HG03342 (cell line): ENCODE measurements at regions not wholly inside any gene's neighbourhood (a gene's known extent, or its start where the extent isn't known, plus 50 kb on each side); places are given as distances from the start of the nearest gene placed in this dataset.
"Not testable (repeated sequence)": the region's sequence is repeated elsewhere in the genome, so short reads cannot be mapped to it uniquely, and the experiment has no call there.

Source experiments
- ATAC-seq: cut with Tn5 transposase; IDR thresholded peaks from one replicate; pipeline ENCODE4 v1.9.1; 2021; ENCODE audit warnings: mild to moderate bottlenecking, moderate library complexity; ENCODE audit not compliant: unreplicated experiment

DNA sequence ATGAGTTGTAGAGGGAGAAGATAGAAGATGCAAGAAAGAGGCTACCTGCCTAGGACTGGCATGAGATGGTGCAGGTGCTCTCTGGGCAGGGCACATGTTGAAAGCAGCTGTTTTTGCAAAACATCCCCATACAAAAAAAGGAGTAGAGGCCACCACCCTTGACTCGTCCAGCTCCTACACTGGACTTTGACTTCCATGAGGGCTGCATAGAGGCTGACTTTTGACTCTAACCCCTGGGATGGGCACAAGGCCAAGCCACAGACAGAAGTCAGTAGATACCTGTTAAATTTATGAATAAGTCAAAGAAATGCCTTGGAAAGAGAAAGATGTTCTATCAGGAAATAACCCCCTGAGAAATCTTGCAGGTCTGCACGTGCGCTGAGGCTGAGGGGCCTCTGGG is 1139.1 kb upstream of the TMEM132C start:
- ATAC-seq, result no peak

DNA sequence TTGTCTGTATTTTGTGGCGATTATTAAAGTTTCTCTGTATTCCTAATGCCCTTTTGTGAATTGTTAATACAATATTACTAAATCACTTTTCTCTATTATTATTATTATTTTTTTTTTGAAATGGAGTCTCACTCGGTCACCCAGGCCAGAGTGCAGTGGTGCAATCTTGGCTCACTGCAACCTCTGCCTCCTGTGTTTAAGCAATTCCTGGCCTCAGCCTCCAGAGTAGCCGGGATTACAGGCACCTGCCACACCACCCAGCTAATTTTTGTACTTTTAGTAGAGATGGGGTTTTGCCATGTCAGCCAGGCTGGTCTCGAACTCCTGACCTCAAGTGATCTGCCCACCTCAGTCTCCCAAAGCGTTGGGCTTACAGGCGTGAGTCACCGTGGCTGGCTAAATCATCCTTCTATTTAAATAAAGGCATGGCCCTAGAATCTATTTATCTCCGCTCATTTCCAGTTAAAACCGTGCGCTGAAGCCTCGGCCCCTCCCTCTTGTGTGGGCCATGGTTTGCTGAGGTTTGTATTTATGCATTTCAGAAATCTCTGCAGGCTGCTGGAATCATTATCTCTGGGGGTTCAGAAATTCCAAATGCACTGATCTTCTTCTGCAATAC is 1136.4 kb upstream of the TMEM132C start:
- no peak for ATAC-seq

DNA sequence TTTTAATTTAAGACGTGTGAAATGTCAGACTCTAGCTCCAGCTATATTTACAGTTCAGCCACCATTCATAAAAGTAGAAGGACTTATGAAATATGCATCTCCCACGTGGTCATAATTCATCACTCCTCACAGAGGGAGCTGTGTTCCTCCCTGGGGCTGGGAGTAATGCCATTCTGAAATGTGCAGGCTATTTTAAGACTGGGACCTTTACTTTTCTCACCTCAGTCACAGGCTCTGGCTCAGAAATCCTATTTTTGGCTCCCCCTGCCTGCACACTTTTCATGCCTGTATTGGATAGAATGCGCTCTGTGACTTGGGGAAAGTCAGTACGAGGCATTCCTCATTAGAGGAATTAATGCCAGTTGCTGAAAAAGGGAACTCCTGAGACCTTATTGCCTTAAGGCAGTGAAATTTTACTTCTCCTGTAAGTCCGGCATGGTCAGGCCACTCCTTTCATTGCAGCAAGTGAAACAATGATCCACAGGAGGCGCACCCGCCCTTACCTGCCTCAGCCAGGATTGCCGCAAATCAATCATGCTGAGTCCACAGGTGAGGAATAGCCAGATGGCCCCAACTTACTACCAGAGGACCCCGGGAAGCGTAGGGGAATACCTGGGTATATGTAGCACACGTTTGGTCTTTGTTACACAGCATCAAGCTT is 1133.2 kb upstream of the TMEM132C start:
- ATAC-seq, result no peak

DNA sequence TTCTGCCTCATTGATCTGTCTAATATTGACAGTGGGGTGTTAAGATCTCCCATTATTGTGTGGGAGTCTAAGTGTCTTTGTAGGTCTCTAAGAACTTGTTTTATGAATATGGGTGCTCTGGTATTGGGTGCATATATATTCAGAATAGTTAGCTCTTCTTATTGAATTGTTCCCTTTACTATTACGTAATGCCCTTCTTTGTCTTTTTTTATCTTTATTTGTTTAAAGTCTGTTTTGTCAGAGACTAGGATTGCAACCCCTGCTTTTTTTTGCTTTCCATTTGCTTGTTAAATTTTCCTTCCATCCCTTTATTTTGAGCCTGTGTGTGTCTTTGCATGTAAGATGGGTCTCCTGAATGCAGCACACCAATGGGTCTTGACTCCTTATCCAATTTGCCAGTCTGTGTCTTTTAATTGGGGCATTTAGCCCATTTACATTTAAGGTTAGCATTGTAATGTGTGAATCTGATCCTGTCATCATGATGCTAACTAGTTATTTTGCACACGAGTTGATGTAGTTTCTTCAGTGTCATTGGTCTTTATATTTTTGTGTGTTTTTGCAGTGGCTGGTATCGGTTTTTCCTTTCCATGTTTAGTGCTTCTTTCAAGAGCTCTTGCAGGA is 1126.0 kb upstream of the TMEM132C start:
- ATAC-seq, result not testable (repeated sequence)

DNA sequence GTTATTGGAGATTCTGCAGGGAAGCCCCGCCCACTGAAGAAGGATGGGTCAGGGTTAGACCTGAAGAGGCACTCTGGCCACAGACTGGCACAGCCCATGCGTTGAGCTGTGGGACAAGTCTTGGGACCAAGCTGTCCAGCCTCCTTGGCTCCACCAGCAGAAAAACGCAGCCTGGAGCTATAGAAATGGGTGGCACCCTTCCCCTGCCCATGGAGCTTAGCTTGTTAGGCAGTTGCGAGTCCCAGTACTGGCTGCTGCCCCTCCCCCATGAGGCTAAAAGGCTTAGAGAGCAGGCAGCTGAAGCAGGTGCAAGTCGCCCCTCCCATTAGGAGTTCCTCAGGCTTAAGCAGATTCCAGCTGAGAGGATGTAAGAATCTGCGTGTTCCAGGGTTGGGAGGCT is 1124.0 kb upstream of the TMEM132C start:
- no peak for ATAC-seq

DNA sequence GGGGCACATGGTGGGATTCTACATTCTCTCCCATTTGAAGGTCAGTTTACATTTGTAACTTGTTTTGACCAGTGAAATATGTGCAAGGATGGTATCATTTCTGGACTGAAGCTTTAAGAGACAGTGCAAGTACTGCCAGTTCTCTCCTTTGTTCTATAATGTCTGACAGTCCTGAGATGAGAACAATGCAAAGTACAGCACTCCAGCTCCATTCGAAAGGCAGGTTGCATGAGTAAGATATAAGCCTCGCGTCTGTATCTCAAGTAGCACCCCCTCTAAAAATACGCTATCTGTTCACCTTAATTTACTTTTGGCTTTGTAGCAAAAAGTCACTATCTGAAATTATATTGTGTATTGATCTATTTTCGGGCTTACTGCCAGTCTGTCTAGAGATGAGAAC is 1122.2 kb upstream of the TMEM132C start:
- no peak for ATAC-seq

DNA sequence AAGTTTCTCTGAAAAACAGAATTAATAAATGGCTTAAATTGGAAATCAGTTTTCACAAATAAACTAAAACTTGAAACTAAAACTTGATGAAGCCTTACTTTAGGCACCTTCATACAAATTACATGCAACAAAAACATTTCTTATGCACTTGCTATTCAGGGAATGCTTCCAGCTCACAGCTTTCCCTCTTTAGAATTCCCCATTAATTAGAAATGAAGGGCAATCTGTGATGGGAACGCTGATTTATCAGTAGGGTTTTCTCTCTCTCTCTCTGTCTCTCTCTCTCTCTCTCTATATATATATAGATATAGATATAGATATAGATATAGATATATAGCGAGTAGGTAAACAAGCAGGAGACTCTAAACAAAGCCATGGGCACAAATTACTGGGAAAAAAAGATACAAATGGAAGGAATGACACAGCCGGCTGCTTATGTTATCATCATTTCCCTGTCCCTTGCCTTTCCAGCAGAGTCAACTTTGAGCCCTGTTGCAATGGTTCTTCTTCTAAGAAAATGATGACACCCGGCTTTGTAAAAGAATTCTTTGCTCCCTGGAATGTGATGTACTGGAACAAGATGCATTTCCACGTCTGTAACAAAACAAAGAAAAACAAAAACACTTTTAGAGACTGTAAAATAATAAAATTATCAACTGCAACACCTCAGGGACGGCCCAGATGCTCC is 1121.6 kb upstream of the TMEM132C start:
- no peak for ATAC-seq

DNA sequence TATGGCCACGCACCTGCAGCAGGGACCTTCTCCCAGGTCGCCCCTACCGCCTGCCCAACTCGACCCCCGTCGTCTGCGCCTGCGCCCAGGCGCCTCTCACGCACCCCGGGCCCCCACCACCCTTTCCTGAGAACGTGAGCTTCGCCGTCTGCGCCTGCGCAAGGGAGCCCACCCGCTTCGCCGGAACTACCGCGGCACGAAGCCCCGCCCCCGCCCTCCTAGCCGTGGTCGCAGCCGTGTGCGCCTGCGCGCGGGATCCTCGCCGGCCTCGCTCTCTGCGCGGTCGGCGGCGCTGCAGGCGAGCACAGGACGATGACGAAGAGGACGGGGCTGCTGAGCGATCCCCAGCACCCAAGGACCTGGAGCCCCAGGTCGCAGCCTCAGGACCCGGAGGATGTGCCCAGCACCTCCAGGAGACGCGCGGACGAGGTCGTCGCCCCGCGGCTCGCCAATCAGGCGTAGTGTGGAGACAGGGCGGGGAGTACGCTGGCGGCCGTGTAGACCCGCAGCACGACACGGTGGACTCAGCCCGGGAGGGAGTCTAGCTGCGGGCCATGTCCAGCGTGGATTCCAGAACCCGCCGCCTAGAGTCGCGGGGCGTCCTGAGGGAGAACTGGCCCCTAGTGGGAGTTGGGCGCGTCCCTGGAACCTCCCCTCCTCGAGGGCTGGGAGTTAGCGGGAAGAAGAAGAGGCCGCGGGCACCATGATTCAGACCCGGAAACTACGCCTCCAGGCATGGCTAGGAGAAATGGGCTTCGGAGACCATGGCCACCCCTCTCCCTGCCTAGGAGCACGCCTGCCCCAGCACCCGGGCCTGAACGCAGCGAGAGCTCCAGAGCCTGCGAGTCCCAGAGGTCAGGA is 1120.8 kb upstream of the TMEM132C start:
- ATAC-seq, result no peak

DNA sequence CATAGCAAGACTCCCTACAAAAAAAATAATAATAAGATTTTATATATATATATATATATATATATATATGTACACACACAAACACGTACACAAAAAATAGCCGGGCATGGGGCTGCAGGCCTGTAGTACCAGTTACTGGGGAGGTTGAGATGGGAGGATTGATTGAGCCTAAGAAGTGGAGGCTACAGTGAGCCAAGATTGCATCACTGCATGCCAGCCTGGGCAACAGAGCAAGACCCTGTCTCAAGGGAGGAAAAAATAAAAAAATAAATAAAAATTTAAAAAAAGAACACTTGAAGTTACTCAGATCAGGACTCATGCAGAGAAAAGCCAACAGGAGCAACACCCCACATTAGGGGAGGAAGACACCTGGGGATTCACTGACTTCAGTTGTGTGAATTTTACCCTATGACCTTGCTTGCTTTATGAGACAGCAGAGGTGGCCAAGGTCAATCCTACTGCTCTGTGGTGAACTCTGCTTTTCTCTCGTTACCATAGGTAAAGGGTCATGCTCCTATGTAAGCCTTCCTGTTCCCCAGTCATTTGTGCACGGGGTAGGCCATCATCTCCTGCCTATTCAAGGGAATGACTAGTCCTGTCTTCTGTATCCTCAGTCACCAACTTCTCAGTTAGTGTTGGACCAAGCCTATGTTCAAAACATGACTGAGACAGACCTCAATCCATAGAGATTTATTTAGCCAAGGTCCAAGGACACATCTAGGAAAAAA is 1119.8 kb upstream of the TMEM132C start:
- no peak for ATAC-seq

DNA sequence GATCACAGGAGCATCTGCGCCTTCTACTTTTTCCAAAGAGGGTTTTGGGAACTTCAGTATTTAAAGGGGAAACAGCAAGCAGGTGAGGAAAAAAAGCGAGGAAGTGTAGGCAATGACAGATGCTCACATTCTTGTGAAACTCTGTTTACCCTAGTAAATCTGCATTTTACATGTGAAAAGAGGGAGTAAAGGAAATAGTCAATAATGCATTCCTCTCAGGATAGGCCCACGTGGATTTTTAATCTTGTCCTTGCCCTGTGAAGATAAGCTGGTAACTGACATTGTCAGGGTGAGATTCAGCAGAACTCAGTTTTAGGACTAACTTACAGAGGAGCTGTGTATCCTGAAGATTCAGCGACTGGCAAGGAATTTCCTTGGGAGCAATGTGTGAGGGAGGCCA is 1119.2 kb upstream of the TMEM132C start:
- no peak for ATAC-seq

DNA sequence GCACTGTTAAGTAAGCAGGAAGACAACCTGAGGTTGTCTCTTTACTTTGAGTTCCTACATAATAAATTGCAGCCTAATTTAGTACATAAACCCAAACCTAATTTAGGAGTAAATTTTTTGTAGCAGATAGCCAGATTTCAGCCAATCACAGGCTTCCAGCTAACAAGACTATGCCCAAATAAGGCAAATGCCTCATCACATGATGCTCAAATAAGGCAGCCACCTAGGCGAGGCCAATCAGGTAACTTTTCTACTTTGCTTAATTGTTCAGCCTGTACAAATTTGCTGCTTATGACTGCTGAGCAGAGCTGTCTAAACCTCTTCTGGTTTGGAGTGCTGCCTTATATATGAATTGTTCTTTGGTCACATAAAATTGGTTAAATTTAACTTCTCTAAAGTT is 1118.7 kb upstream of the TMEM132C start:
- ATAC-seq, result no peak

DNA sequence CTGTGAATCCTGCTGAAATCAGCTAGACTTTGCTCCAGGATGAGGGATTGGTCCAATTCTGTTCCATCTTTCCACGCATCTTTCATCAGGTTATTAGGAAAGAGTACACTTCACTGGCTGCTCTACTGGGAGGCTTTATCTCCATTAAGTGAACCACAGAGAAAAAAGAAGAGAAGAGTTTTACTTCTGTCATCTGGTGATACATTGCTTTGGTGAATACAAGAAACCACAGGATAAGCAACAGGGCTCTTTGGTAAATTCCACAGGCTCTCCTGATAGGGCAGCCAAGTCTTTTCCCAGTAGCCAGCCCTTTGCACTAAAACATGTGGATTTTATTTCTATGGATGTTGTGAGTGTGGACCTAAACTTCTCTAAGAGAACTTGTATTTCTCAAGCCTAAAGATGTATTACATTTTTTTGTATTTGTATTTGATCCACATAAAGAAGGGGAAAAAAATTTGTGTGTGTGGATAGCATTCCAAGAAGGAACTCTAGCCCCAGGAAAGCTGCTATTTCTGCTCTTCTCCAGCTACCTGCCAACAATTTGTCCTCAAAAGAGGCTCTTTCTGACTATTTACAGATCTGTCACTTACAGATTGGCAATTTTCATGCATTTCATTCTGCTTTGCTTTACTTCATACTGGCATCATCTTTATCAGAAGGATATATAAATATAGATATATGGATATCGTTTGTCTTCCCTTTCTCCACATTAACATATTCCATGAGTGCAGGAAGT is 1117.6 kb upstream of the TMEM132C start:
- no peak for ATAC-seq

DNA sequence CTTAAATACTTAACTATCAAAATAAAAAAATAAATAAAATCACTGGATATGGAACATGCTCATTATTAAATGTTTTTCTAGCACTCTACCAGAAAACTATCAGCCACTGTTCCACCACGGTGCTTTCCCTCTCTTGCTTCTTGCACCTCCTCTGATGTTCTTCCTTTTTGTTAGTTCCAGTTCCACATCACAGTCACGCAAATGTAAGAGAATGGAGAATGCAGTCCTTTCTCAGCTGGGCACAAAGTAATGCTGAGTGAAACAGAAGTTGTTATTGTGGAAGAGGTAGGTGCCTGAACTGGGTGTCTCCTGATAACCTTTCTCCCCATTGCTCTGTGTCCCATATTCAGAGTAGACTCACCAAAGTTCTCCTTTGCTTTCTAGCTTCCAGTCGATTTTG is 1116.9 kb upstream of the TMEM132C start:
- ATAC-seq, result no peak

DNA sequence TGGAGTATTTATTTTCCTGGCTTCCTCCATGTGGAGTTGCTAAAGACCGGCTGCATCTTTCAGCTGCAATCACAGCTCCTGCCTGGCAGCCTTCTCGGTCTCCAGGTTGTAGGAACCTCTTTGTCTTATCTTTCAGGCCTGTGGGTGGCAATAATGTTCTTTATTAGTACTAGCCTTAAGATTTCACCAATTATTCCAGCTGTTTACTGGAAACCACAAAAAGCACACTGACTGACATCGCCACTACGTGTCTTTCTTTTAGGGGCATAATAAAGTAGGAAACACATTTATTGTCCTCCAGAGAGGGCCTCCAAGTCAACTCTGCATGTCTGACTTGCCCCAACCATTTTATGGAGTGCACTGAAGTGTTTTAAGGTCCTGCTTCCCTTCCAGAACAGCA is 1116.5 kb upstream of the TMEM132C start:
- no peak for ATAC-seq

DNA sequence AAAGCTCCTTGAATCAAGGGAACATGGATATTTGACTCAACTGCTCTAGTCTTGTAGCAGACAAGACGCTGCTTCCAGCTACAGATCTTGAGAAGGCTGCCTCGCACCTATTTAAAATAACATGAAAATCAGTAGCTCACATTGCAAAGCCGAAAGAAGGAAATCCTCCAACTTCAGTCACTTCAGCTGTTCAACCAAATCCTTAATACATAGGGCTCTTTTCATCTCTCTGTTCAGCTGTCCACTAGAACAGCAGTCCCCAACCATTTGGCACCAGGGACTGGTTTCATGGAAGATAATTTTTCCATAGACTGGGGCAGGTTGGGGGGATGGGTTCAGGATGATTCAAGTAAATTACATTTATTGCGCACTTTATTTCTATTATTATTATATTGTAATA is 1116.0 kb upstream of the TMEM132C start:
- no peak for ATAC-seq

DNA sequence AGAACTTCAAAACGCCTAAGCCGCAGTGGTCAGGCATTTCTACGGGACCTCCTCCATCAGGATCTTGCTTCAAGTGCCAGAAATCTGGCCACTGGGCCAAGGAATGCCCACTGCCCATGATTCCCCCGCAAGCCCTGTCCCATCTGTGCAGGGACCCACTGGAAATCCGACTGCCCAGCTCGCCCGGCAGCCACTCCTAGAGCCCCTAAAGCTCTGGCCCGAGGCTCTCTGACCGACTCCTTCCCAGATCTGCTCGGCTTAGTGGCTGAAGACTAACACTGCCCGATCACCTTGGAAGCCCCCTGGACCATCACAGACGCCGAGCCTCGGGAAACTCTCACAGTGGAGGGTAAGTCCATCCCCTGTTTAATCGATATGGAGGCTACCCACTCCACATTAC is 1113.0 kb upstream of the TMEM132C start:
- no peak for ATAC-seq

DNA sequence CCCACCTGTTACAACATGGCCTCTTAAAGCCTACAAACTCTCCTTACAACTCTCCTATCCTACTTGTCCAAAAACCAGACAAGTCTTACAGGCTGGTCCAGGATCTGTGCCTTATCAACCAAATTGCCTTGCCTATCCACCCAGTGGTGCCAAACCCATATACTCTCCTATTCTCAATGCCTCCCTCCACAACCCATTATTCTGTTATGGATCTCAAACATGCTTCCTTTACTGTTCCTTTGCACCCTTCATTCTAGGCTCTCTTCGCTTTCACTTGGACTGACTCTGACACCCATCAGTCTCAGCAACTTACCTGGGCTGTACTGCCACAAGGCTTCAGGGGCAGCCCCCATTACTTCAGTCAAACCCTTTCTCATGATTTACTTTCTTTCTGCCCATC is 1112.1 kb upstream of the TMEM132C start:
- not testable (repeated sequence) for ATAC-seq

DNA sequence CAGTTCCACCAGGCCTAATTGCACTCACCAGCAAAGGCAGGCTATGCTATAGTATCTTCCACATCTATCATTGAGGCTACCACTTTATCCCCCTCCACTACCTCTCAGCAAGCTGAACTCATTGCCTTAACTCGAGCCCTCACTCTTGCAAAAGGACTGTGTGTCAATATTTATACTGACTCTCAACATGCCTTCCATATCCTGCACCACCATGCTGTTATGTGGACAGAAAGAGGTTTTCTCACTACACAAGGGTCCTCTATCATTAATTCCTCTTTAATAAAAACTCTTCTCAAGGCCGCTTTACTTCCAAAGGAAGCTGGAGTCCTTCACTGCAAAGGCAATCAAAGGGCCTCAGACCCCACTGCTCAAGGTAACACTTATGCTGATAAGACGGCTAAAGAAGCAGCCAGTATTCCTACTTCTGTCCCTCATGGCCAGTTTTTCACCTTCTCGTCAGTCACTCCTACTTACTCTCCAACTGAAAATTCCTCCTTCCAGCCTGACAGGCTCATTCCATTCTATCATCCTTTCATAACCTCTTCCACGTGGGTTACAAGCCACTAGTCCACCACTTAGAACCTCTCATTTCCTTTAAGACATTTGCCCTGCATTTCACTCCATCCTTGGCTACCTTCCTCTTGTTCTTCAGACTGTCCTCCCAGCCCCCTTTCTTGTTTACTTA is 1110.9 kb upstream of the TMEM132C start:
- ATAC-seq, result not testable (repeated sequence)
